HG03159 (cell line): ENCODE measurements at regions not wholly inside any gene's neighbourhood (a gene's known extent, or its start where the extent isn't known, plus 50 kb on each side); places are given as distances from the start of the nearest gene placed in this dataset.

ENCODE experiments used
- ATAC-seq: cut with Tn5 transposase; IDR thresholded peaks from one replicate; pipeline ENCODE4 v1.9.1; 2021; ENCODE audit warnings: mild to moderate bottlenecking, moderate library complexity; ENCODE audit not compliant: unreplicated experiment

- no peak for ATAC-seq
Observed at GRCh38 chr6:63371104-63371715, 51.4 kb upstream of the LGSN start.

- no peak for ATAC-seq
Observed at GRCh38 chr6:63372951-63373533, 53.3 kb upstream of the LGSN start.

- peak; percentile 70 for ATAC-seq
Observed at GRCh38 chr6:63389191-63389844, 69.5 kb upstream of the LGSN start.

- ATAC-seq: no peak
Observed at GRCh38 chr6:63391203-63391970, 71.6 kb upstream of the LGSN start.

GRCh38 chr6:63392092-63392724 is 72.4 kb upstream of the LGSN start:
- ATAC-seq: no peak

- no peak for ATAC-seq
Observed at GRCh38 chr6:63394656-63395308, 75.0 kb upstream of the LGSN start.

GRCh38 chr6:63395381-63395780 is 75.6 kb upstream of the LGSN start:
- ATAC-seq: no peak

GRCh38 chr6:63403725-63404124 is 83.9 kb upstream of the LGSN start:
- no peak for ATAC-seq

GRCh38 chr6:63410435-63411426 is 90.9 kb upstream of the LGSN start:
- ATAC-seq: no peak

- ATAC-seq: no peak
Observed at GRCh38 chr6:63415286-63415685, 95.5 kb upstream of the LGSN start.

- no peak for ATAC-seq
Observed at GRCh38 chr6:63418741-63419140, 99.0 kb upstream of the LGSN start.

- ATAC-seq: no peak
Observed at GRCh38 chr6:63424636-63425035, 104.9 kb upstream of the LGSN start.

- no peak for ATAC-seq
Observed at GRCh38 chr6:63425493-63425892, 105.7 kb upstream of the LGSN start.

GRCh38 chr6:63426844-63427243 is 107.1 kb upstream of the LGSN start:
- no peak for ATAC-seq

GRCh38 chr6:63427951-63428350 is 108.2 kb upstream of the LGSN start:
- no peak for ATAC-seq

GRCh38 chr6:63430985-63431519 is 111.3 kb upstream of the LGSN start:
- no peak for ATAC-seq

GRCh38 chr6:63434943-63435342 is 115.2 kb upstream of the LGSN start:
- no peak for ATAC-seq

GRCh38 chr6:63436356-63436755 is 116.6 kb upstream of the LGSN start:
- ATAC-seq: no peak

- ATAC-seq: no peak
Observed at GRCh38 chr6:63437058-63437457, 117.3 kb upstream of the LGSN start.
